ENCODE measurements at regions not wholly inside any gene's neighbourhood (a gene's known extent, or its start where the extent isn't known, plus 50 kb on each side); places are given as distances from the start of the nearest gene placed in this dataset.
A peak's percentile ranks its signal among the peaks of the same experiment; 100 is the strongest.

DNA sequence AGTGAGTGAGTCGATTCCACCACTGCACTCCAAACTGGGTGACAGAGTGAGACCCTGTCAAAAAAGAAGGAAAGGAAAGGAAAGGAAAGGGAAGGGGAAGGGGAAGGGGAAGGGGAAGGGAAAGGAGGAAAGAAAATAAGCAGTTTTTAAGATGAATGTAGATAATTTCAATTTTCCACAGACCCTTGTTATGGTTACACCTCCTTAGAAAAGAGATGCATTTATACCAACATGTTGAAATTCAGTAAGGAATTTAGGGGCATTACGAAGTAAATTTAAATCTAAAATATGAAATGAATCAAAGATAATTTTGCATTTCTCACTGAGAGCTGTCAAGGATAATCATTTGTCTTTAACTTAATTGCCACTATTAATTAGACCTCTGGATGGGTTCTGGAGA, 146.5 kb upstream of the TMC3 start:
- DNase-seq, result no peak

DNA sequence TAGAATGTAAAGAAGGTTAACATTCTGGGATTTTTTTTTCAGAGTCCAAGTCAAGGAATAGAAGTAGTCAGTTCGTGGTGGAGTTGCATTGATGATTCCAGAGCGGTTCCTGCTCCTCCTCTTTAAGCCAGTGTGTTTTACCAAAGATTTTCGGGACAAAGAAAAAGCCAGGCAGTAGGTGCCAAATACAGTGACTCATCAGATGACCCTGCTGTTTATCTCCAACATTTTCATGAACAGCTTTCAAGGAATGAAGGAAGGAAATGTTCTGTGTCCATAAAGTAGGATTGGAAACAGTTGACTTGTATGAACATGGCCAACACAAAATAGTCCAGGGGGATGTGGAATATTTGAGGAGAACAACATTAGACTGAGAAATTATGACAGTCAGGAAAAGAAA, 142.4 kb upstream of the TMC3 start:
- no peak for DNase-seq

DNA sequence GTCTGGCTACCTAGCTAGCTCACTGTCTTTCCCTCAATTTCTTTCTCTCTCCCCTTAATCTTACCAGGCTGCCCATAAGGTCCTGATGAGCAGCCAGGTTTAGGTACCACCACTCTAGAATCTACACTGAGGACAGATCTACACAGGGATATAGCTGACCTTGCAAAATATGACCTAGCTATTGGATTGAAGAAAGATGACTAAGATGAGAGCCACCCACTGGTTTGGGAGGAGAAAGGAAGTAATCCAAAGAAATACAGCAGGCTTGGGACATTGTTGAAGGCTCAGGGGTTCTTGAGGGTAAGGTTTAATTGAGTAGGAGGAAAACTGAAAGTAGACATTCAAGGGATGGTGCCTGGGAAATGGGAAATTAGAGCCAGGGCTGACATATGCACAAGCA, 142.0 kb upstream of the TMC3 start:
- no peak for DNase-seq

DNA sequence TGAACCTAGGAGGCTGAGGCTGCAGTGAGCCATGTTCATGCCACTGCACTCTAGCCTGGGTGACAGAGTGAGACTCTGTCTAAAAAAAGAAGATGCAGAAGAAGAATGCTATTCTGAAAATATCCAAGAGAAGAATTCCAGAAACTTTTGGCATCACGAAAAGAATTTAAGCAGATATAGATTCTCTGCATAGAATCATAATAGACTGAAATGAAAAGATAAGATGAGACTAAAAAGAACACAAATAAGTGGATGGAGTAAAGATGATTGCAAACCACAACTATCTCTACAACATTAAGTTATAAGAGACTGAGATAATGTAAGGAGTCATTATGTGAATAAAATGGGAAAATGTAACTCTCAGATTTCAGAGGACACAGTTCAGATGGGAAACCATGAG, 140.7 kb upstream of the TMC3 start:
- no peak for DNase-seq

DNA sequence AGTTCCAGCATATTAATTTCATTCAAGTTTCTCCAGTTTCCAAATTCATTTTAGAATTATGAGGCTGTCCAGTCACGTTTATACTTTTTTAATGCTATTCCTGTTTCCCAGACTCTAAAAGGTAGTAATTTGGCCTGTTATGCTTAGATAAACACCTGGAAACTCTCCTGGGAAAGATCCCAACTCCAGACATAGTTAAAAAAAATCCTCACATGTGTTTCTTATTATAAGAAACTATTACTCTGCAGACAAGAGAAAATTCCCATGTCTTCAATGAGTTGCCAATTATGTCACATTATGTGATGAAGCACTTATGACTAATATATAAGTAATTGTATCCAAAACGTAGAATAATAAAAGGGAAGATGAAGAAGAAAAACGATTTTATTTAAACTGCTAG, 137.1 kb upstream of the TMC3 start:
- DNase-seq, result no peak

DNA sequence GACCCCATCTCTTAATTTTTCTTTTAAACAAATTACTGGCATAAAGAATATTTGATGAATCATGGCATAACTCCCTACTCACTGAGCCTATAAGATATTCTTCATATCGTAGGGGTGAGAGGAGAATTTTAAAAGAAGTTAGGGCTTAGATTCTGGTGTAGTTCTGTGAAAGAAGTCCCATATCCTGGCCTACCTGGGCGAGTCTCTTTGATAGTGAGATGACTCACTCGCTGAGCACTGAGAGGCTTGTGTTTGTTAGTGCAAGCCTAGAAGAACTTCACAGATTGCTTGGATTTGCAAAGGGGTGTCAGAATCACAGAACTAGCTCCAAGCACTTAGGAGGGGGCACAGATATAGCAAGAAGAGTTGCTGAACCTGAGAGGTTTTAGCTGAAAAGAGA, 133.8 kb upstream of the TMC3 start:
- DNase-seq, result no peak

DNA sequence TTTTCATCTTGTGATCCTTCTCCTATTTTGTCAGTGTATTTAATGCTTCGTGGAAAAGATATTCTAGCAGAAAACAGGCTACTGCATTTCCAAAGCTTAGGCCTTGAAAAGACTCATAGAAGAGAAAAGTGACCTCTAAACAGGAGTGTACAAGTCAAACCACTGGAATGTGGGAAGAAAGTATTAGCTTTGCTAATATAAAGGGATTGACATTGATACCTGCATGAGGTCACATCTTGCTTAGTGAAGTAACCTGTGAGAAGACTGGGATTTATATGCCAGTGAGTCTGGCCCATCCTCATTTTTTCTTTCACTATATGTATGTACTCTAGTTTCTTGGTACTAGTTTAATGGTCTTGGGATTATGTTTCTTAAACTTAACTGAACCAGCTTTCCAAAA, 132.9 kb upstream of the TMC3 start:
- DNase-seq, result no peak

DNA sequence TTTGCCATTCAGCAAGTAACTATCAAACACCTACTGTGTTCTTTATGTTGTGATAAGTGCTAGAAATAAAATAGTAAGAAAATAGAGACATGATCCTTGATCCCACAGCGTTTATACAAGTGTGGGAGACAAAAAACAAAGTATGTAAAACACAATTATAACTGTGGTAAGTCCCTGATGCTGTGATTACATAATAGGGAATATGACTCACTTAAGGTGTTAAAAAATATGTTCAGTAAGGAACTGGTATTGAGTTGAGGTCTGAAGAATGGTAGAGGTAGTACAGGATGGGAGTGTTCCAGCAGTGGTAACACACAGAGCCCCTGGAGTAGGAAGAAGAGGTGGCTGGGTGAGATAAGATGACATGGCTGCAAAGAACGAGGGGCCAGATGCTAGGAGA, 132.1 kb upstream of the TMC3 start:
- DNase-seq, result no peak

DNA sequence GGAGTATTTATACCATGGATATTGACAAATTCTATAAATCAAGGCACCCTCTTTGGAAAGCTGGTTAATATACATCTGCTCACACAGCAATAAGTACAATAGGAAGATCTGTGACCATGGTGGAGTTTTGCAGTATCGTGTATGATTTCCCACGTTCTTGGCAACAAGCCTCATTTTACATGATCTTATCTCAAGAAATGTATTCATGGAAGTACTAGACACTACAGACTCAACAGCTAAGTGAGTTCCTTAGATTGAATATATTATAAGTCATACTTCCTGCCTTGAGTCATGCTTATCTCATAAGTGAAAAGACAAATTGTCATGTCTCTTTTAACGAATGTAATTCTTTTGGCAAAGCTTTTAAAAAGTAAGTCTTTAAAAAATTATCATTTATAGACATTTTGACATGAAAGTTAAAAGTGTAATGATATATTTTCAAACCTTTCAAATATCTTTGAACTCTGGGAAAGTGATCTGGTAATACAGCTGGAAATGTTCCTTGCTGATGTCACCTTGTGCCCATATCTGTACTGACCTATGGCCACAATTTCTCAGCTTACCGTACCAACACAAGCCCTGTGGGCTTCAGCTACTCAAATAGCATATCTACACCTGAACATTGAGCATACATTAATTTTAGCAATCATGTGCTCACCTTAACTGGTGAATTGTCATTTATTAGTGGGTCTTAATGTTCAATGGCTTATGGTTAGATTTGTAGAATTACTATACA, 130.3 kb upstream of the TMC3 start:
- no peak for DNase-seq

DNA sequence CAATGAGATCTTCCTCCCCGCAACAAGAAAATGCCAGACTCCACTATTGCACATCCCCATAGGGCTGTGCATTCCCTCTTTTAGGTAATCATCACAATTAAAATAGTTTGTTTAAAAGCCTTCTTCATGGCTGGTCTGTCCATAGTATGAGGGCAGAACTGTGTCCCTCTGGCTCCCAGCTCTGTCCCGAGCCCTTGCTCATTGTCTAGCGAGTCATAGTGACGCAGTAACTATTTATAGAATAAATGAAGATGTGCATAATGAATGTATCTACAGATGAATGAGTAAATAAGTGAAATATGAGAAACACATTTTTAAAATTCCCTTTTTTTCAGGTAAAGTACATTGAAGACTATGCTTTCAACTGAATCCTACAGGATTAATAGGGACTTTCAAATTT, 128.4 kb upstream of the TMC3 start:
- DNase-seq, result no peak

DNA sequence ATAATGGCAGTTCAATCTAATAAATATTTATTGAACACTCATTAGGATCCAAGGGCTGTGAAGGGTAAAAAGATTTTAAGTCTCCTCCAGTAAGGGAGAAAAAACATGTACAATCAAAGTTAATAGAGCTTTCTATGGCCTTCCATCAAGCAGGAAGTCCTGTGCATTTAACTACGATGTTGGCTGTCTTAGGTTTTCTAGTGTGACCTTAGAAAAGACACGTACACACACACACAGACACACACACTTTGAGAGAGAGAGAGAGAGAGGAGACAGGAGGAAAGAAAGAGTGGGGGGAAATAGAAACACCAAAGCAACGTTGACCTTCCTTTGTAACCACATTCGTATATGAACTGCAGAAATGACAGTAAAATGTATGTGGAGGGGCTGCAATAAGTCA, 126.1 kb upstream of the TMC3 start:
- no peak for DNase-seq

DNA sequence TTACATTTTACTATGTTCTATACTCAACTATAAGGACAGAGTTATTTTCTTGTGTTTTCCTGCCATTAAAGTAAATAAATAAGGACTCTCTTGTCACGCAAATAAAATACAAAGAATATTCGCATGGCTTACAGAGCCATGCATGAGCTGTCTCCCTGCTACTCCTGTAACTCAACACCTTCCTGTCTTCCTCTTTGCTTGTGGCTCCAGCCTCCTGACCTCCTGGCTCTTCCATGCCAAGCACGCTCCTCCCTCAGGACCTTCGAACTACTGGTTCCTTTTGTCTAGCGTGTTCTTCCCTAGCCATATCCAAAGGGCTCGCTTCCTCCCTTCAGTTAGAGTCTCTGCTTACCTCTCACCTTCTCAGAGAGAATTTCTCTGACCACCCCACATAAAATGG, 124.3 kb upstream of the TMC3 start:
- DNase-seq, result no peak

DNA sequence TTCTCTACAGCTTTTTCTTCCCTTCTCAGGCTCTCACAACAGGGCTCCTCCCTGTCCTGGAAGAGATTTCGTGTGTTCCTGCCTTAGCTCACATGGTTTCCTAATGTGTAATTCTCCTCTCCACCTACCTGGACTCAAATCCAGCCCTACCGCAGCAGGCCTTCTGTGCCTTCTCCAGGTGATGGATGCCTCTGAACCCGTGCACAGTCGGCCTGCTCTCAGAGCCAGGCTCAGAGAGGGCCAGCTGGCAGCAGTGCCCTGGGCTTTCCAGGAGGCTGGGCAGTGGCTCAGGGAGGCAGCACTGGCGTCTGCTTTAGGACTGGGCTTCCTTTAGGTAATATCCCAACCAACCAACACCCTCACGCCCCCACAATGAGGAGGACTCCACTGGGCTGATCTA, 123.2 kb upstream of the TMC3 start:
- DNase-seq, result peak in 2 of 14 donors; percentile 16 to 91

DNA sequence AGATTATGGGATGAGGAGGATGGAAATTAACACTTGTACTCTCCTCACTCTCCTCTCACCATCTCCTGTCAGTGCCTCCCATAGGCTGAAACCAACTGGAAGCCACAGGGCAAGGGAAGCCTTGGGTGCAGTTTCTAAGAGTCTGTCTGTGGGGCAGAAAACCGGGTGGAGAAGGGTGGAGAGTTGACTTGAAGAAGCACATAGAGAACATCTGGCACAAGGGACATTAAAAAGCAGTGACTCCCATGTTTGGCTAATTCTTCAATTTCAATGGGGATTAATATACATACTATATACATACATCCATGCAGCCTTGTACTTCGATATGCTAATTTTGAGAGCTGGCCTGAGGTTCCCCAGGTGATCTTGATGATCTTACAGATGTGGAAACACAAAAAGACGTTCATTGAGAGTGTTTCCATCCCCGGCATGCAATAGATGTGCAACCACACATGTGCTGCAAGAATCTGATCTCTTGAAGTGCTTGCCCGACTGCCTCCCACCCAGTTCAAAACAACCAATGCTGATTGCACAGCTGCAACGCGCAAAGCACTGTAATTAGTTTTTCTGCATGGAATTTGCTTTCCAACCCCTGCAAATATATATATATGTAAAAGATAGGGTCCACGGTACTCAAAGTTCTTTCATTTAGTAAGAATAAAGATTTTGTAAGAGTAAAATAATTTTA, 121.9 kb upstream of the TMC3 start:
- DNase-seq, result no peak

DNA sequence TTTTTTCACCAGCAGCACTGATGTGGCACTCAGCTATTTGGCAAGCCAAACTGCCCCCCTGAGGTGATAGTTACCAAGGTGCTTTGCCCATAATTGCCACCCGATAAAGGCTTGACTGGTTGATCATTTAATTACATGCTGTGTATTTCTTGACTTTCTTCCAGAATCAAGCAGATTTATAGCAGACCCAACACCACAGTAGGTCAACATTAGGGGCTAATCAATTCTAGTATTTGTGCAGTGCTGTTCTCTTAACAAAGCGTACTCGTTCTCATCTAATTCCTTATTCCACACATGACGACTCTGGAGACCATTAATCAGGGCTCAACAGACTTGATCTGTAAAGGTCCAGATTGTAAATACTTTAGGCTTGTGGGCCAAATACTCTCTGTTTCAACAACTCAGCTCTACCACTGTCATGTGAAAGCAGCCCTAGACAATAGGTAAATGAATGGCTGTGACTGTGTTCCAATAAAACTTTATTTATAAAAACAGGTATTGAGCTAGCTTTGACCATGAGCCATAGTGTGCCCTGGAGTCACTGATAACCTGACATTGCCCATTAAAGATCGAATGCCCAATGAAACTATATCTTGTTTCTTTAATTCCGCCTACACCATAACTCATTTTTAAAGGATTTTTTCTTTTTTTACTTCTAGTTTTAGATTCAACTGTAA, 119.1 kb upstream of the TMC3 start:
- DNase-seq, result no peak

DNA sequence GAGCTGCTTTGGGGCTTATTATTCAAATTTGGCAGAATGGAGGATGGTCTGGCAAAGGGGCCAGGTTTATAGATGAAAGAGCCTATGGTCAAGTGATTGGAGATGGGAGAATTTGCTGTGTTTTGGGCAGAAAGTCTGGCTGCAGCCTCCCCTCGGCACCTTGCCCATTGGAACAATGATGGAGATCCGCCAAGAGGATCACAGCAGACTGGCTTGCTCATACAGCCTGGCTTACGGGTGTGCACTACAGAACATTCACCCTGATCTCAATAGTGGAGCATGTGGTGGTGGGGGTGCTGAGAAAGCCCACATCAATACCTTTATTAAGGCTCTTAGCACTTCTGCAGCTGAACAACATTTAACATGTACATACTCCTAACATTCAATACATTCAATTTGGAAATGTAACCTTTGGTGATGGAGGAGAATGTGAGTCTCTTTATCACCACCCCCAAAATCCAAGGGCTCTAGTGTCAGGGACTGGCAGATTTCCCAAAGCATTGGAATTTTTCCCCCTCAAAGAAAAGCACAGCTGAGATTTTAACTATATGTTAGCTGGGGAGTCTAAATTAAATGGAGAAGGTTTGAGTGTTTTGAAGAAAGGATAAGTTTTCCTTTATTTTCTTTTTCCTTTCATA, 118.4 kb upstream of the TMC3 start:
- peak in 5 of 14 donors; percentile 5 to 80 (median 19) for DNase-seq

DNA sequence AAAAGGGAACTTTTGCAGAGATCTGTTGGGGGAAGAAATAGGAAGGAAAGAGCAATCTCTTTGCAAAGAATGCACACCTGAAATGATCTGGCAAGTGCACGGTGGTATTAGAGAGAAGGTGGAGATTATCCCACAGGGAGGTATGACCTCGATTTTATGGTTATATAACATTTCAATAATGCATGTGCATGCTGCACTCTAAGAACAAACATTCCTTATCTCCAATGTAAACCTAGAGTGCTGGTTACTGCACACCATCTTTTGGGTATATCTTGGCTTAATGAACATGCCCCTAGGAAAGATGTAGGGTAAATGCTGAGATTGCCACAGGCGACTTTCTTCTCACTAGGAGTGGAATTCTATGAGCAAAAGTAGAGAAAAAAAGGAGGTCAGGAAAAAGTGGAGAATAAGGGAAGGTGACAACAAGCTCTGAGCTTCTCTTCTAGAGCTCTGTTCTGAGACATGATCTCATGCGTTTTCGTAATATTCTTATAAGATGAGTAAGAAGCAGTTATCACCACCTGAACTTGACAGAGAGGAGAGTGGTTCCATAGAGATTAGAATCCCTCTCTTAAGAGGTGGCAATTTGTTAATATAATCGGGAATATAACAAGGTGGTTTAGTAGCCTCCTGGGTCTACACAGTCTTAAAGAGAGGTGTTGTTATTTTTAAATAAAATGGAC, 117.5 kb upstream of the TMC3 start:
- DNase-seq, result no peak

DNA sequence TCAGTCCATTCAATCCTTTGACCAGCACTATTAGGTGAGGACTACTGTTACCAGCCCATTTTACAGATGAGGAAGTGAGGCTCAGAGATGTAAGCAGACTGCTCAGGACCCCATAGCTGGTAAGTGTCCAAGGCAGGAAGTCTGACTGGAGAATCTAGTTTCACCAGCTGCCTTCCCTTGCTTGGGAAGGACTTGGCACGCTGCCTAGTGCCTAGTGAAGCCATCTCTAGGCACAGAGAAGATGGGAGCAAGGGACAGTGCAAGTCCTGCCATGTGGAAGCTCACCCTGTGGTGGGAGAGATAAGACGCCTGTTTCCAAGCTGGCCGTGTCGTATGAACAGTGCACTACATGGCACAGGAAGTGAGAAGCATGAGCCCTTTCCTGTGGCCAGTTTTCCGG, 111.8 kb upstream of the TMC3 start:
- no peak for DNase-seq

DNA sequence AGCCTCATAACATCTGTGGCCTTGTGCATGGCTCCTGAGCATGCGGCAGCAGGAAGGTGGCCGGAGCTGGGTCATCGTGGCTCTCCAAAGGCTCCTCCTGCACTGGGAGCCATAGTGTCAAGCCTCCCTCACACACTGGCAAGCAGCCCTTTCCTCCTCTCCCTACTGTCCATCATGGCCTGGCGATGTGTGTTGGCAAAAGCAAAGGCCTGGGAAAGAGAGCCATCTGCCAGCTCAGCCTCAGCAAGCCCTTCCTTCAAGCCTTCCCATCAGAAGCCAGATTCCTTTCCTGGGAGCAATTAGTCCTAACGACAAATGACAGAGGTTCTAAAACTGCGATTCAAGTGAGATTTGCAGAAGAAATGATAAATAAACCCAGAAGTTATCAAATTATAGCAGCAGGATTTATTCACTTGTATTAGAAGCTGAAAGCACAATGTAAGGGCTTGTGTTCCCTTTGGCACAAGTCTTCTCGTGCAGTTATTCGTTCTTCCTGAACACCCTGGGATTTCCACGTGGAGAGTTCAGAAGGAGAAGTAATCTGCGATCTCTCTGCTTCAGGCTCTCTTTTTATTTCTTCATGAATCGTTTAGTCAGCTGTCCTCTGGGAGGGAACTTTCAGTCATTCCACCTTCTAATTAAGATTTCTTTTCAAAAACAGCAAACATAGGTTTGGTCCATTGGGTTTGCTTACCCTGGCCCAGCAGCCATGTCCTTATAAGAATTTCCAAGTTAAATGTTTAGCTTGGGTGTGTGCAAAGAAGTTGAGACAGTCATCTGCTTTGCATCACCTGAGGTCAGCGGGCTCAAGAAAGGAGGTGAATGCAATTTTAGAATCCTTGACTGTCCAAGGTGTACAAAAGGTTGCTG, 110.3 kb upstream of the TMC3 start:
- DNase-seq, result peak in 2 of 14 donors; percentile 16 to 88

DNA sequence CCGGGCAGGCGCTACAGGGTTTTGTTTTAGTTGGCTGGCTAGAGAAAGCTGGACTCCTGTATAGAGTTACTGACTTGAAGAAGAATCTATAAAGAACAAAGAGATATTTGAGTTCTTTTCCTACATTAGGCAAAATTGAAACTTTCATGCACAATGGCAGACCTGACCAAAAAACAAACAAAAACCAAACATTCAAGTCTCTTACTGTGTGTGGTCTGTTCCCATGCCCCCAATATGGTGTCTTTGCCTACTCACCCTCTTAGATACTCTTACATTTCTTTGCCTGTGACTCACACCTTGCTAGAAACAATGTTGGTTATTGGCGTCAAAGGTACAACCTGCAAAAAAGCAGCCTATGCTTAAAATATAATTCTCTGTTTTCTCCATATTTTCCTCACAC, 109.5 kb upstream of the TMC3 start:
- DNase-seq, result no peak

DNA sequence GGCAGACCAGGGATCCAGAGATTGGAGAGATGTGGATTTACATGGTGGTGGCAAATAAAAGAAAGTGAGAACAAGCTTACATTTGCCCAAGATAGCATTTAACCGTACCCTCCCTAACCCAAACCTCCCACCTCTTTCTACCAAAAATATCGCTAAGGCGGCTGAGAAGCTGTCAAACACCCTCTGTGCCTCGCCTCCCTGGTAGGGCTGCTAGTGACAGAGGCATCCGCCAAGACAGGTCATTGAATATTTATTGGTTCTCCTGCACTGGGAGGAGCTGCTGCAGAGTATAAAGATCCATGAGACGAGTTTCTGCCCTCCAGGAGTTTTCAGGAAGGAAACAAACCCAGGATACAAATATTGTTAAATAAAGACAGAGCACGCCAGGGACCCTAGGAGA, 107.3 kb upstream of the TMC3 start:
- DNase-seq, result no peak

DNA sequence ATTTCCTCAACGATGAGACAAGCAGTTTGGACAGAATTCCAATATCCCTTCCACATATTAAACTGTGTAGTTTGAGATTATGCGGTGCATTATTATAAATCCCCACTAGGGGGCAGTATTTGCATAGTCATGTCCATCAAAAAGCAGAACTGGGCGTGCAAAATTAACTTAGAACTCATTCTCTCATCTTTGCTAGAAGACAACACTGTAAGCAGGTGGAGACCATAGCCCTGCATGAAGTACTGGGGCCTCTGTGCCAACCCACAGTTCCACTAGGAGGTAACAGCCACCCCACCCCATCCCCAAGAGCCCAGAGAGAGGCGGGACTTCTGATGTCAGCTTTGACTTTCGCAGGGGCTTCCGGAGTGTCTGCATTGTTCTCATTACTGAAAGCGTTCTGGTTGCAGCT, 106.6 kb upstream of the TMC3 start:
- peak in 5 of 14 donors; percentile 7 to 25 (median 22) for DNase-seq

All from C1 segment of cervical spinal cord (tissue), 14 donors.